A549 (cell line): ENCODE measurements at regions not wholly inside any gene's neighbourhood (a gene's known extent, or its start where the extent isn't known, plus 50 kb on each side); places are given as distances from the start of the nearest gene placed in this dataset.

Experiments
- ATAC-seq, 2 experiments: fragments of 200-7000 bp in 1 of 2; fragments of >200 bp in 1 of 2; cut with Nextera tagmentation in 1 of 2; cut with Tn5 transposase in 1 of 2; 3 replicates each; pipeline versions ENCODE4 v1.8.0 to v1.9.1; 2018 to 2020; ENCODE audit warnings: mild to moderate bottlenecking in 1 of 2, moderate library complexity in 1 of 2
- CTCF ChIA-PET: fragments of 300-600 bp; sonication (Branson Sonifier 250); formaldehyde crosslinking; extraction: SDS; loops from one replicate; lab custom pipeline; 2021; ENCODE audit warnings: antibody characterized with exemption, inconsistent platforms; lab: Yijun Ruan, JAX
- POLR2A ChIA-PET: fragments of 350-600 bp; formaldehyde crosslinking; extraction: SDS; loops from one replicate; lab custom pipeline; 2021; ENCODE audit warnings: antibody characterized with exemption, inconsistent platforms; lab: Yijun Ruan, JAX
- DNase-seq, 2 experiments: peaks; one replicate each; pipeline versions ENCODE4 v3.0.0 to v3.0.0-alpha.2; 2011 to 2016; ENCODE audit warnings: low read depth in 1 of 2, low spot score in 1 of 2
- FAIRE-seq: peaks from 2 replicates; lab custom pipeline; 2011; peaks lifted over from hg19 to GRCh38; lab: Jason Lieb, UNC
- H3K27ac ChIP-seq, 2 experiments: fragments of >200 bp; sonication (Bioruptor Twin); formaldehyde crosslinking; 3 replicates each; pipeline ENCODE4 v1.5.1; 2016 to 2017
- H3K4me1 ChIP-seq: fragments of >200 bp; sonication (Bioruptor Twin); formaldehyde crosslinking; 3 replicates; pipeline ENCODE4 v1.6.1; 2016
- H3K4me2 ChIP-seq: fragments of >200 bp; sonication (Bioruptor Twin); formaldehyde crosslinking; 3 replicates; pipeline ENCODE4 v1.6.1; 2016
- H3K4me3 ChIP-seq: fragments of >200 bp; sonication (Bioruptor Twin); formaldehyde crosslinking; 3 replicates; pipeline ENCODE4 v1.5.1; 2016
- H3K9me3 ChIP-seq: fragments of >200 bp; sonication (Bioruptor Twin); formaldehyde crosslinking; 3 replicates; pipeline ENCODE4 v1.6.1; 2016
- CBX2 ChIP-seq: fragments of 200-600 bp; sonication (generic); IDR thresholded peaks from 2 replicates; pipeline ENCODE4 v1.6.1; 2016; ENCODE audit warnings: low read depth, mild to moderate bottlenecking, borderline replicate concordance
- CBX8 ChIP-seq: fragments of 200-600 bp; sonication (generic); IDR thresholded peaks from 2 replicates; pipeline ENCODE4 v1.6.1; 2016
- CEBPB ChIP-seq, 2 experiments: fragments of >200 bp in 1 of 2; sonication (Bioruptor Twin) in 1 of 2; formaldehyde crosslinking in 1 of 2; IDR thresholded peaks; 2 replicates each; pipeline ENCODE4 v1.6.1; 2012 to 2016
- CHD4 ChIP-seq: fragments of 200-600 bp; sonication (generic); IDR thresholded peaks from 2 replicates; pipeline ENCODE4 v1.6.1; 2016; ENCODE audit warnings: antibody characterized with exemption, mild to moderate bottlenecking, borderline replicate concordance
- E2F6 ChIP-seq: IDR thresholded peaks from 2 replicates; pipeline ENCODE4 v1.6.1; 2012; ENCODE audit warnings: low read depth, borderline replicate concordance
- EHF ChIP-seq: fragments of 250-450 bp; sonication (Bioruptor Pico); IDR thresholded peaks from 2 replicates; pipeline ENCODE4 v1.5.0; 2020; ENCODE audit warnings: mild to moderate bottlenecking
- FOSL2 ChIP-seq, 2 experiments: fragments of 450-650 bp in 1 of 2; fragments of >200 bp in 1 of 2; sonication (Bioruptor Twin) in 1 of 2; formaldehyde crosslinking; IDR thresholded peaks; 2 replicates each; pipeline versions ENCODE4 v1.5.0 to v1.6.1; 2016 to 2020; ENCODE audit warnings: mild to moderate bottlenecking in 1 of 2, moderate library complexity in 1 of 2
- FOXS1 ChIP-seq: fragments of 250-450 bp; sonication (Bioruptor Pico); IDR thresholded peaks from 2 replicates; pipeline ENCODE4 v1.5.0; 2020; ENCODE audit warnings: mild to moderate bottlenecking, moderate library complexity
- GATA3 ChIP-seq: IDR thresholded peaks from 2 replicates; pipeline ENCODE4 v1.6.1; 2012; ENCODE audit warnings: borderline replicate concordance
- HES2 ChIP-seq: fragments of >200 bp; sonication (Bioruptor Twin); formaldehyde crosslinking; IDR thresholded peaks from 2 replicates; pipeline ENCODE4 v1.6.1; 2016
- HOXA7 ChIP-seq: fragments of 250-450 bp; sonication (Bioruptor Pico); IDR thresholded peaks from 2 replicates; pipeline ENCODE4 v1.5.0; 2020; ENCODE audit warnings: mild to moderate bottlenecking, moderate library complexity
- HOXB13 ChIP-seq: fragments of 250-450 bp; sonication (Bioruptor Pico); IDR thresholded peaks from 2 replicates; pipeline ENCODE4 v1.5.0; 2020; ENCODE audit warnings: low read depth, mild to moderate bottlenecking, moderate library complexity
- JUN ChIP-seq, 2 experiments: fragments of >200 bp; sonication (Bioruptor Twin); formaldehyde crosslinking; IDR thresholded peaks; 2 replicates in 1 of 2; 3 replicates in 1 of 2; pipeline ENCODE4 v1.6.1; 2016 to 2017
- JUNB ChIP-seq: fragments of >200 bp; sonication (Bioruptor Twin); formaldehyde crosslinking; IDR thresholded peaks from 2 replicates; pipeline ENCODE4 v1.6.1; 2016
- KDM5A ChIP-seq: fragments of 200-600 bp; sonication (generic); IDR thresholded peaks from 2 replicates; pipeline ENCODE4 v1.6.1; 2016; ENCODE audit warnings: antibody characterized with exemption, mild to moderate bottlenecking
- MAZ ChIP-seq: fragments of 150-350 bp; IDR thresholded peaks from 2 replicates; pipeline ENCODE4 v1.6.1; 2014; ENCODE audit warnings: antibody characterized with exemption, low read depth, low read length, borderline replicate concordance
- NFE2L2 ChIP-seq: fragments of 150-350 bp; conservative IDR thresholded peaks from 2 replicates; pipeline ENCODE4 v1.6.1; 2014; ENCODE audit warnings: low read length
- PBX3 ChIP-seq: IDR thresholded peaks from 2 replicates; pipeline ENCODE4 v1.6.1; 2012
- REST ChIP-seq: fragments of 200-600 bp; sonication (generic); IDR thresholded peaks from 2 replicates; pipeline ENCODE4 v1.6.1; 2016; ENCODE audit warnings: antibody characterized with exemption, mild to moderate bottlenecking, moderate library complexity
- RFX5 ChIP-seq: fragments of 450-650 bp; IDR thresholded peaks from 2 replicates; pipeline ENCODE4 v1.7.1; 2014; ENCODE audit warnings: antibody characterized with exemption, mild to moderate bottlenecking, moderate library complexity
- SMC3 ChIP-seq: fragments of >200 bp; sonication (Bioruptor Twin); formaldehyde crosslinking; IDR thresholded peaks from 3 replicates; pipeline ENCODE4 v1.6.1; 2018; ENCODE audit warnings: inconsistent platforms
- ZNF302 ChIP-seq: fragments of 250-450 bp; sonication (Bioruptor Pico); IDR thresholded peaks from 2 replicates; pipeline ENCODE4 v1.9.0; 2021; ENCODE audit warnings: inconsistent platforms, mild to moderate bottlenecking, moderate library complexity
- ZSCAN20 ChIP-seq: fragments of 250-450 bp; sonication (Bioruptor Pico); IDR thresholded peaks from 2 replicates; pipeline ENCODE4 v1.8.0; 2022; ENCODE audit warnings: mild to moderate bottlenecking, moderate library complexity
- WGBS: methylation state at CpG from one replicate; pipeline ENCODE4 v1.1.6; 2017; ENCODE audit errors: missing lambda C conversion rate; 5-methylcytosine and 5-hydroxymethylcytosine counted together

DNA sequence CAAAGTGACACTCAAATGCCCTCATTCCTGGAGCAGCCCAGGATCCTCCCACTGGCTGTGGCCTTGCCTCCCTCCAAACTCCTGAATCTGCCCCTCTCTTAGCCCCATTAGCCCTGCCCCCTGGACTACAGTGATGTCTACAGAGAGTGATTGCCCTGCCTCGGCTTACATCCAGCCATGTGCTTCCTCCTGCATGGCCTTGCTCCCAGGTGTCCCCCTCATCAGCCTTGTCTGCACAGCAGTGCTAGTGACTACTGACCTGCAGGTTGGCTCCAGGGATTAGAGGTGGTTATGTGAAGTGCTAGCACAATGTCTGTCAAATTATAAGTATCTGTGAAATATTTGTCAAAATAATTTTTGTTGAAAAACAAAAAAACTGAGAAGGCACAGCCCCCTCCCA, 259.1 kb upstream of the MYT1L start:
- ChIA-PET CTCF (no interaction called here), POLR2A (no interaction called here)
- no peak for DNase-seq
- H3K27ac ChIP-seq: no peak overlapping the region
- TF ChIP-seq GATA3: no peak
- no peak for TF ChIP-seq CEBPB (IDR thresholded peaks at IDR 0.05)
- TF ChIP-seq CHD4: no peak
- TF ChIP-seq FOXS1: no peak
- TF ChIP-seq, all 56 proteins: peak for 0
- H3K4me1 ChIP-seq: no peaks in the 10 kb centered on the region
- ATAC-seq: no peak
- H3K4me3 ChIP-seq: no peak overlapping the region
- no peak for FAIRE-seq
- H3K9me3 ChIP-seq: no peaks in the 10 kb centered on the region
- H3K4me2 ChIP-seq: no peak overlapping the region
- 0% methylated on average over 1 of the region's 1 CpG for WGBS

GRCh38 chr2:2588777-2589176, 257.7 kb upstream of the MYT1L start:
- CTCF ChIA-PET: no interaction called here
- DNase-seq (no peak), ATAC-seq (no peak), FAIRE-seq (no peak)
- Histone ChIP-seq H3K4me3 (no peak overlapping the region), H3K9me3 (no peaks in the 10 kb centered on the region), H3K4me2 (no peak overlapping the region), H3K4me1 (no peaks in the 10 kb centered on the region), H3K27ac (no peak overlapping the region)
- POLR2A ChIA-PET: no interaction called here
- no peak for TF ChIP-seq JUN (IDR thresholded peaks at IDR 0.05)
- TF ChIP-seq REST: no peak
- TF ChIP-seq KDM5A: no peak
- TF ChIP-seq E2F6: no peak
- TF ChIP-seq FOSL2 (IDR thresholded peaks at IDR 0.05): no peak
- TF ChIP-seq FOSL2 (CRISPR knock-in tag; IDR thresholded peaks at IDR 0.05): no peak
- no peak for TF ChIP-seq ZSCAN20 (CRISPR knock-in tag)
- no peak for TF ChIP-seq PBX3
- TF ChIP-seq SMC3: no peak
- no peak for TF ChIP-seq JUNB
- no peak for TF ChIP-seq CBX2
- no peak for TF ChIP-seq ZNF302
- TF ChIP-seq CEBPB (IDR thresholded peaks at IDR 0.05): no peak
- TF ChIP-seq HES2: no peak
- no peak for TF ChIP-seq EHF (CRISPR knock-in tag)
- no peak for TF ChIP-seq HOXB13
- no peak for TF ChIP-seq NFE2L2
- TF ChIP-seq CBX8: no peak
- no peak for TF ChIP-seq HOXA7
- TF ChIP-seq RFX5: no peak
- no peak for TF ChIP-seq MAZ
- 0% methylated on average over 4 of the region's 4 CpGs for WGBS
